HepG2 (cell line): ENCODE measurements at regions not wholly inside any gene's neighbourhood (a gene's known extent, or its start where the extent isn't known, plus 50 kb on each side); places are given as distances from the start of the nearest gene placed in this dataset.

Experiments used
- ATAC-seq: fragments of 200-7000 bp; cut with Tn5 transposase; 3 replicates; pipeline ENCODE4 v1.9.1; 2020; ENCODE audit warnings: mild to moderate bottlenecking, moderate library complexity
- BruUV-seq: library from RNA; stranded (reverse); fragments of 400-500 nt; replicated peaks from 2 replicates; lab custom pipeline; 2021; lab: Mats Ljungman, UMichigan
- CTCF ChIA-PET: fragments of 300-600 bp; formaldehyde crosslinking; extraction: SDS; loops from one replicate; lab custom pipeline; 2021; ENCODE audit warnings: low total read pairs, inconsistent platforms, low intra/inter-chr PET ratio; lab: Yijun Ruan, JAX
- POLR2A ChIA-PET: fragments of 350-600 bp; sonication (Branson Sonifier 250); formaldehyde crosslinking; loops from one replicate; lab custom pipeline; 2020; ENCODE audit warnings: antibody characterized with exemption, inconsistent platforms; lab: Yijun Ruan, JAX
- DNase-seq: peaks from one replicate; pipeline ENCODE4 v3.0.0-alpha.2; 2015; ENCODE audit warnings: low spot score
- FAIRE-seq: peaks from 3 replicates; lab custom pipeline; 2011; peaks lifted over from hg19 to GRCh38; lab: Jason Lieb, UNC
- H2AFZ ChIP-seq: one replicate; pipeline ENCODE4 v1.6.1; 2011; ENCODE audit warnings: low read length, inconsistent platforms
- H3K27ac ChIP-seq: fragments of 300-600 bp; 3 replicates; pipeline ENCODE4 v1.8.0; 2011; ENCODE audit warnings: mixed run types, mild to moderate bottlenecking, mixed read lengths, low read length, inconsistent platforms; ENCODE audit not compliant: insufficient read depth; ENCODE audit errors: extremely low read length
- H3K27me3 ChIP-seq, 2 experiments: fragments of 200-600 bp in 1 of 2; 2 replicates in 1 of 2; 3 replicates in 1 of 2; pipeline versions ENCODE4 v1.6.0 to v1.8.0; 2011; ENCODE audit warnings: low read length in 2 of 2, mild to moderate bottlenecking in 2 of 2, moderate library complexity in 2 of 2, inconsistent platforms in 1 of 2; ENCODE audit not compliant: insufficient read depth in 2 of 2, control insufficient read depth in 1 of 2
- H3K36me3 ChIP-seq, 2 experiments: fragments of 200-600 bp in 1 of 2; replicated peaks in 1 of 2; 2 replicates in 1 of 2; 3 replicates in 1 of 2; pipeline versions ENCODE4 v1.5.1 to v1.8.0; 2011; ENCODE audit warnings: low read length in 2 of 2, inconsistent platforms in 1 of 2; ENCODE audit not compliant: insufficient read depth in 2 of 2, control insufficient read depth in 1 of 2
- H3K4me1 ChIP-seq: 2 replicates; pipeline ENCODE4 v1.5.1; 2012; ENCODE audit warnings: low read length, inconsistent platforms; ENCODE audit not compliant: insufficient read depth
- H3K4me2 ChIP-seq: 2 replicates; pipeline ENCODE4 v1.6.0; 2011; ENCODE audit warnings: low read depth, low read length, inconsistent platforms
- H3K4me3 ChIP-seq, 3 experiments: fragments of 200-600 bp in 1 of 3; sonication (generic), shearing (Covaris generic) in 1 of 3; replicated peaks in 1 of 3; 2 replicates each; pipeline ENCODE4 v1.5.1; 2011 to 2016; ENCODE audit warnings: low read length in 3 of 3, inconsistent platforms in 2 of 3, low read depth in 2 of 3, mild to moderate bottlenecking in 2 of 3, control low read depth in 1 of 3, mixed read lengths in 1 of 3; ENCODE audit not compliant: insufficient read depth in 1 of 3
- H3K79me2 ChIP-seq: one replicate; pipeline ENCODE4 v1.6.1; 2011; ENCODE audit warnings: low read length, inconsistent platforms; ENCODE audit not compliant: insufficient read depth
- H3K9ac ChIP-seq: 2 replicates; pipeline ENCODE4 v1.6.0; 2011; ENCODE audit warnings: mild to moderate bottlenecking, low read depth, low read length, inconsistent platforms; ENCODE audit not compliant: insufficient read depth
- H3K9me3 ChIP-seq: 2 replicates; pipeline ENCODE4 v1.5.1; 2012; ENCODE audit warnings: mild to moderate bottlenecking, low read length
- H4K20me1 ChIP-seq: 2 replicates; pipeline ENCODE4 v1.6.0; 2011; ENCODE audit warnings: inconsistent platforms, mild to moderate bottlenecking, low read length, moderate library complexity; ENCODE audit not compliant: insufficient read depth
- ARNT2 ChIP-seq: sonication (generic); formaldehyde crosslinking; IDR thresholded peaks from 2 replicates; pipeline ENCODE4 v1.8.0; 2022; ENCODE audit warnings: mild to moderate bottlenecking, low read depth, missing genetic modification reagents, moderate library complexity
- DNMT1 ChIP-seq: sonication (generic); formaldehyde crosslinking; IDR thresholded peaks from 2 replicates; pipeline ENCODE4 v1.5.1; 2020; ENCODE audit warnings: mild to moderate bottlenecking, missing genetic modification reagents
- FIP1L1 ChIP-seq: fragments of 200-400 bp; formaldehyde crosslinking; IDR thresholded peaks from 2 replicates; pipeline ENCODE4 v1.6.1; 2018; ENCODE audit warnings: low read depth, mild to moderate bottlenecking, low read length, moderate library complexity, borderline replicate concordance; ENCODE audit not compliant: insufficient read depth
- KLF12 ChIP-seq: sonication (generic); formaldehyde crosslinking; IDR thresholded peaks from 2 replicates; pipeline ENCODE4 v1.4.0; 2020; ENCODE audit warnings: missing genetic modification reagents, borderline replicate concordance
- NFYC ChIP-seq: IDR thresholded peaks from 2 replicates; pipeline ENCODE4 v1.6.1; 2016; ENCODE audit warnings: missing genetic modification reagents, missing compliant biosample characterization
- RORA ChIP-seq: sonication (generic); formaldehyde crosslinking; IDR thresholded peaks from 2 replicates; pipeline ENCODE4 v1.5.0; 2020; ENCODE audit warnings: mild to moderate bottlenecking, missing genetic modification reagents, moderate library complexity
- SOX6 ChIP-seq, 2 experiments: fragments of 450-650 bp in 1 of 2; sonication (generic) in 1 of 2; formaldehyde crosslinking in 1 of 2; IDR thresholded peaks; 2 replicates each; pipeline versions ENCODE4 v1.4.0 to v1.6.1; 2017 to 2020; ENCODE audit warnings: antibody characterized with exemption in 1 of 2, mild to moderate bottlenecking in 1 of 2, missing genetic modification reagents in 1 of 2
- ZBTB3 ChIP-seq: sonication (generic); formaldehyde crosslinking; IDR thresholded peaks from 2 replicates; pipeline ENCODE4 v1.4.0; 2020; ENCODE audit warnings: low read depth, mild to moderate bottlenecking, moderate library complexity, missing genetic modification reagents, borderline replicate concordance
- ZFP62 ChIP-seq: sonication (generic); formaldehyde crosslinking; IDR thresholded peaks from 2 replicates; pipeline ENCODE4 v1.4.0; 2020; ENCODE audit warnings: missing genetic modification reagents
- ZNF317 ChIP-seq: sonication (generic); formaldehyde crosslinking; IDR thresholded peaks from 2 replicates; pipeline ENCODE4 v1.5.0; 2020; ENCODE audit warnings: mild to moderate bottlenecking, missing genetic modification reagents
- ZNF326 ChIP-seq: sonication (generic); formaldehyde crosslinking; IDR thresholded peaks from 2 replicates; pipeline ENCODE4 v1.4.0; 2020; ENCODE audit warnings: missing genetic modification reagents, borderline replicate concordance
- ZNF354B ChIP-seq: sonication (generic); formaldehyde crosslinking; IDR thresholded peaks from 2 replicates; pipeline ENCODE4 v1.8.0; 2022; ENCODE audit warnings: mild to moderate bottlenecking, missing genetic modification reagents
- ZNF510 ChIP-seq: sonication (generic); formaldehyde crosslinking; IDR thresholded peaks from 2 replicates; pipeline ENCODE4 v1.4.0; 2020; ENCODE audit warnings: low read depth, mild to moderate bottlenecking, missing genetic modification reagents
- ZNF615 ChIP-seq: sonication (generic); formaldehyde crosslinking; IDR thresholded peaks from 2 replicates; pipeline ENCODE4 v1.5.0; 2020; ENCODE audit warnings: mild to moderate bottlenecking, missing genetic modification reagents, borderline replicate concordance
- ZNF629 ChIP-seq: sonication (generic); formaldehyde crosslinking; conservative IDR thresholded peaks from 2 replicates; pipeline ENCODE4 v1.5.0; 2020; ENCODE audit warnings: missing genetic modification reagents
- WGBS: methylation state at CpG from one replicate; pipeline ENCODE4 v1.1.6; 2017; ENCODE audit warnings: low lambda C conversion rate; 5-methylcytosine and 5-hydroxymethylcytosine counted together
- in situ Hi-C: cut with HindIII; loops from 2 replicates; pipeline ENCODE4 v1.10.0; 2017; ENCODE audit warnings: low pct_unique_long_range_greater_than_20kb; ENCODE audit not compliant: extremely low pct_ligation_motif_present
- intact Hi-C: fragments of 100-400 bp; cut with micrococcal nuclease; formaldehyde crosslinking; loops from one replicate; pipeline ENCODE4 v1.10.0; 2022; ENCODE audit not compliant: unreplicated experiment
- TF ChIP-seq, protein P1 (sequence below): sonication (generic); formaldehyde crosslinking; IDR thresholded peaks from 2 replicates; pipeline ENCODE4 v1.4.0; 2020; ENCODE audit warnings: missing genetic modification reagents, borderline replicate concordance
- TF ChIP-seq, protein P2 (sequence below): sonication (generic); formaldehyde crosslinking; conservative IDR thresholded peaks from 2 replicates; pipeline ENCODE4 v1.4.0; 2020; ENCODE audit warnings: mild to moderate bottlenecking, missing genetic modification reagents, moderate library complexity

DNA sequence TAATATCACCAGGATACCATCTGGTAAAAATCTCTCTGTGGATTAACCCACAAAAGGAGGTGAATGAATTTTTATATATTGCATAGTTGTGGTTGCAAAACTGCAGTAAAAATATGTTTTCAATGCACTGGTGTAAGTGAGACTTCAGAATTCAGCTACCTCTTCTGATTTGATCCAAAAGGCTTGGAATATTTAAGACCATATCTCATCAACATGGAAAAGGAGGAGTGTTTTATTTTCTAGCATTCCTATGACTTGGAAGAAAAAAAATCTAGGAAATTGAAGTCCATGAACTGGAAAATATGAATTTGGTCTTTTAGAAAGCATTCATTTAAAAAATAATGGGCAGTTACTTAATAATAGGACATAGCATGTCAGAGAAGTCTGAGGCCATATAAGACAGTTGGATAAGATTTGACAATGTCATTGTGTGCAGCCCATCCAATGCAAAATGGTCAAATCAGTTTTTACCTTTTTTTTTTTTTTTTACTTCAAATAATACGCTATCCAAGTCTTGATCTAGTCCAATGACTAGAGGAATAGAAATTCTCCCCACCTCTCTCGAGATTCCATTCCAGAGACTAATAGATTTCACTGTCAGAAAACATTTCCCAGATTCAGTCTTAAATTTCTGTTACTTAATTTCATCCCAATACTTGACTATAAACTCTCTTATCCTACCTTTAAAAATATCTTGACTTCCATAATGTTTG lies 364.9 kb upstream of the PMFBP1 start:
- no TSS peak for BruUV-seq
- FAIRE-seq (no peak), DNase-seq (no peak), ATAC-seq (no peak)
- Histone ChIP-seq H3K36me3 (peaks cover 0 to 1% of the 10 kb centered on the region in 2 experiments; a peak in 1 of 5 replicates), H3K4me3 (no peak overlapping the region), H3K79me2 (no peaks in the 10 kb centered on the region), H2AFZ (no peak overlapping the region), H3K4me2 (no peak overlapping the region), H3K9me3 (no peaks in the 10 kb centered on the region), H3K9ac (no peak overlapping the region), H3K4me1 (no peaks in the 10 kb centered on the region), H3K27me3 (no peaks in the 10 kb centered on the region), H3K27ac (no peak overlapping the region), H4K20me1 (no peaks in the 10 kb centered on the region)
- 93% methylated on average over 2 of the region's 2 CpGs for WGBS
- intact Hi-C loops (no loop called here), in situ Hi-C loops (no loop called here)
- POLR2A ChIA-PET = no interaction called here
- CTCF ChIA-PET = no interaction called here
- no peak for TF ChIP-seq RORA (CRISPR knock-in tag)
- TF ChIP-seq, protein P1, sequence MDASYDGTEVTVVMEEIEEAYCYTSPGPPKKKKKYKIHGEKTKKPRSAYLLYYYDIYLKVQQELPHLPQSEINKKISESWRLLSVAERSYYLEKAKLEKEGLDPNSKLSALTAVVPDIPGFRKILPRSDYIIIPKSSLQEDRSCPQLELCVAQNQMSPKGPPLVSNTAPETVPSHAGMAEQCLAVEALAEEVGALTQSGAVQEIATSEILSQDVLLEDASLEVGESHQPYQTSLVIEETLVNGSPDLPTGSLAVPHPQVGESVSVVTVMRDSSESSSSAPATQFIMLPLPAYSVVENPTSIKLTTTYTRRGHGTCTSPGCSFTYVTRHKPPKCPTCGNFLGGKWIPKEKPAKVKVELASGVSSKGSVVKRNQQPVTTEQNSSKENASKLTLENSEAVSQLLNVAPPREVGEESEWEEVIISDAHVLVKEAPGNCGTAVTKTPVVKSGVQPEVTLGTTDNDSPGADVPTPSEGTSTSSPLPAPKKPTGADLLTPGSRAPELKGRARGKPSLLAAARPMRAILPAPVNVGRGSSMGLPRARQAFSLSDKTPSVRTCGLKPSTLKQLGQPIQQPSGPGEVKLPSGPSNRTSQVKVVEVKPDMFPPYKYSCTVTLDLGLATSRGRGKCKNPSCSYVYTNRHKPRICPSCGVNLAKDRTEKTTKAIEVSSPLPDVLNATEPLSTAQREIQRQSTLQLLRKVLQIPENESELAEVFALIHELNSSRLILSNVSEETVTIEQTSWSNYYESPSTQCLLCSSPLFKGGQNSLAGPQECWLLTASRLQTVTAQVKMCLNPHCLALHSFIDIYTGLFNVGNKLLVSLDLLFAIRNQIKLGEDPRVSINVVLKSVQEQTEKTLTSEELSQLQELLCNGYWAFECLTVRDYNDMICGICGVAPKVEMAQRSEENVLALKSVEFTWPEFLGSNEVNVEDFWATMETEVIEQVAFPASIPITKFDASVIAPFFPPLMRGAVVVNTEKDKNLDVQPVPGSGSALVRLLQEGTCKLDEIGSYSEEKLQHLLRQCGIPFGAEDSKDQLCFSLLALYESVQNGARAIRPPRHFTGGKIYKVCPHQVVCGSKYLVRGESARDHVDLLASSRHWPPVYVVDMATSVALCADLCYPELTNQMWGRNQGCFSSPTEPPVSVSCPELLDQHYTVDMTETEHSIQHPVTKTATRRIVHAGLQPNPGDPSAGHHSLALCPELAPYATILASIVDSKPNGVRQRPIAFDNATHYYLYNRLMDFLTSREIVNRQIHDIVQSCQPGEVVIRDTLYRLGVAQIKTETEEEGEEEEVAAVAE (CRISPR knock-in tag) = no peak
- no peak for TF ChIP-seq NFYC (CRISPR knock-in tag)
- TF ChIP-seq ZNF354B = no peak
- TF ChIP-seq ZNF615 (CRISPR knock-in tag) = no peak
- TF ChIP-seq ARNT2 = no peak
- no peak for TF ChIP-seq ZNF317 (CRISPR knock-in tag)
- TF ChIP-seq DNMT1 (CRISPR knock-in tag) = no peak
- no peak for TF ChIP-seq ZBTB3 (CRISPR knock-in tag)
- no peak for TF ChIP-seq FIP1L1
- no peak for TF ChIP-seq ZFP62 (CRISPR knock-in tag)
- TF ChIP-seq KLF12 (CRISPR knock-in tag) = no peak
- no peak for TF ChIP-seq ZNF629 (CRISPR knock-in tag)
- TF ChIP-seq SOX6 (IDR thresholded peaks at IDR 0.05) = no peak
- no peak for TF ChIP-seq SOX6 (CRISPR knock-in tag; IDR thresholded peaks at IDR 0.05)
- no peak for TF ChIP-seq ZNF510
- TF ChIP-seq ZNF326 (CRISPR knock-in tag) = no peak
- TF ChIP-seq, protein P2, sequence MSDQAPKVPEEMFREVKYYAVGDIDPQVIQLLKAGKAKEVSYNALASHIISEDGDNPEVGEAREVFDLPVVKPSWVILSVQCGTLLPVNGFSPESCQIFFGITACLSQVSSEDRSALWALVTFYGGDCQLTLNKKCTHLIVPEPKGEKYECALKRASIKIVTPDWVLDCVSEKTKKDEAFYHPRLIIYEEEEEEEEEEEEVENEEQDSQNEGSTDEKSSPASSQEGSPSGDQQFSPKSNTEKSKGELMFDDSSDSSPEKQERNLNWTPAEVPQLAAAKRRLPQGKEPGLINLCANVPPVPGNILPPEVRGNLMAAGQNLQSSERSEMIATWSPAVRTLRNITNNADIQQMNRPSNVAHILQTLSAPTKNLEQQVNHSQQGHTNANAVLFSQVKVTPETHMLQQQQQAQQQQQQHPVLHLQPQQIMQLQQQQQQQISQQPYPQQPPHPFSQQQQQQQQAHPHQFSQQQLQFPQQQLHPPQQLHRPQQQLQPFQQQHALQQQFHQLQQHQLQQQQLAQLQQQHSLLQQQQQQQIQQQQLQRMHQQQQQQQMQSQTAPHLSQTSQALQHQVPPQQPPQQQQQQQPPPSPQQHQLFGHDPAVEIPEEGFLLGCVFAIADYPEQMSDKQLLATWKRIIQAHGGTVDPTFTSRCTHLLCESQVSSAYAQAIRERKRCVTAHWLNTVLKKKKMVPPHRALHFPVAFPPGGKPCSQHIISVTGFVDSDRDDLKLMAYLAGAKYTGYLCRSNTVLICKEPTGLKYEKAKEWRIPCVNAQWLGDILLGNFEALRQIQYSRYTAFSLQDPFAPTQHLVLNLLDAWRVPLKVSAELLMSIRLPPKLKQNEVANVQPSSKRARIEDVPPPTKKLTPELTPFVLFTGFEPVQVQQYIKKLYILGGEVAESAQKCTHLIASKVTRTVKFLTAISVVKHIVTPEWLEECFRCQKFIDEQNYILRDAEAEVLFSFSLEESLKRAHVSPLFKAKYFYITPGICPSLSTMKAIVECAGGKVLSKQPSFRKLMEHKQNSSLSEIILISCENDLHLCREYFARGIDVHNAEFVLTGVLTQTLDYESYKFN (CRISPR knock-in tag) = no peak
